BLaER1 treated with 17β-estradiol and CSF1 and Interleukin-3, amounts not matched to agents 10 nM and 100 nM (cell line): ENCODE measurements at regions not wholly inside any gene's neighbourhood (a gene's known extent, or its start where the extent isn't known, plus 50 kb on each side); places are given as distances from the start of the nearest gene placed in this dataset.
"Not testable (repeated sequence)": the region's sequence is repeated elsewhere in the genome, so short reads cannot be mapped to it uniquely, and the experiment has no call there.

ENCODE experiments used
- H3K27ac ChIP-seq, 11 experiments: shearing (Covaris generic); formaldehyde crosslinking; 2 replicates each; pipeline ENCODE4 v1.8.1; 2022
- H3K27me3 ChIP-seq, 11 experiments: shearing (Covaris generic); formaldehyde crosslinking; 2 replicates each; pipeline ENCODE4 v1.8.1; 2022
- H3K36me3 ChIP-seq, 11 experiments: shearing (Covaris generic); formaldehyde crosslinking; 2 replicates each; pipeline ENCODE4 v1.8.1; 2022
- H3K4me1 ChIP-seq, 10 experiments: shearing (Covaris generic); formaldehyde crosslinking; 2 replicates each; pipeline ENCODE4 v1.8.1; 2022
- H3K4me2 ChIP-seq, 11 experiments: shearing (Covaris generic); formaldehyde crosslinking; 2 replicates each; pipeline ENCODE4 v1.8.1; 2022
- H3K4me3 ChIP-seq, 10 experiments: shearing (Covaris generic); formaldehyde crosslinking; 2 replicates each; pipeline ENCODE4 v1.8.1; 2022
- H3K9ac ChIP-seq, 11 experiments: shearing (Covaris generic); formaldehyde crosslinking; 2 replicates each; pipeline ENCODE4 v1.8.1; 2022
- H3K9me3 ChIP-seq, 11 experiments: shearing (Covaris generic); formaldehyde crosslinking; replicated peaks in 1 of 11; 2 replicates each; pipeline ENCODE4 v1.8.1; 2022
- H4K20me1 ChIP-seq, 11 experiments: shearing (Covaris generic); formaldehyde crosslinking; 2 replicates each; pipeline ENCODE4 v1.8.1; 2022
- Cebpa-rat ChIP-seq, 11 experiments: shearing (Covaris generic); IDR thresholded peaks; 2 replicates each; pipeline ENCODE4 v1.8.1; 2022

DNA sequence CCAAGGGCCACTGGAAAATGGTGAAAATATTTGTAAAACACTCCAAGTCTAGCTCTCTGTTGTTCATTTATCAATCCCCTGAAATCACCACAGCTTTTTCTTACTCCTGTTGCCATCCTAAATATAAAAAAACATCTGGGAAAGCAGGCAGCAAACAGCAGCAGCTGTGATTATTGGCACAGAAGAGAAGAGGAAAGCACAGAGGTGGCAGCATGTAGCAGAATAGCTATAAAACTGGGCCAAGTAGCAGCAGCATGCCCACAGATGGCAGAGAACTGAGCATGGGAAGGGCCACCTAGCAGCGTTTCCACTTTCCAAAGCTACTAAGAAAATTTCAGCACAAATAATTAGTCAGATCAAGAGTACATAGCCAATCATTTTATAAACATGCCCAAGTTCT lies 307.2 kb downstream of the SLC7A11 start:
- no peak overlapping the region for H3K9ac ChIP-seq
- peaks cover 1 to 4% (median 2%) of the 10 kb centered on the region in 11 experiments; a peak in 15 of 22 replicates for H3K9me3 ChIP-seq
- no peaks in the 10 kb centered on the region; a peak in 1 of 22 replicates for H4K20me1 ChIP-seq
- no peaks in the 10 kb centered on the region for H3K4me1 ChIP-seq
- no peak overlapping the region for H3K27ac ChIP-seq
- no peaks in the 10 kb centered on the region for H3K36me3 ChIP-seq
- TF ChIP-seq Cebpa-rat (IDR thresholded peaks at IDR 0.05): no peak
- no peak overlapping the region for H3K4me2 ChIP-seq
- H3K27me3 ChIP-seq: no peaks in the 10 kb centered on the region
- no peak overlapping the region for H3K4me3 ChIP-seq

DNA sequence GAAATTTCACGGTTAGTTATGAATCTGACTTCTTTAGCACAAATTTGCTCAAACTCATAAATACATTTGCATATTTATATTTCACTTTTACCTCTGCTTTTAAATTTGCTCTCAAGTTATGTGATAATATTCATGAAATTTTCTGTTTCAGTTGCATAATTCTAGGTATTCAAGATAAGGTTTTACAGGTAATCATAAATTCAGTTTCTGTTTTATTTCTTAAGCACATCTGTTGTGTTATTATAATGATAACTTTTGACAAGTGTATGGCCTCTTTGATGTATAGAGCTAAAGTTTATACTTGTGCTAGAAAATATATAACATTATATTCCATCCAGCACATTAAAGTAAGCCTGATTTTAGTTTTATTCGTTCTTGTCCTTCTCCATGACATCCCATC lies 308.1 kb downstream of the SLC7A11 start:
- Histone ChIP-seq H3K36me3 (no peaks in the 10 kb centered on the region), H3K27ac (no peak overlapping the region), H4K20me1 (no peaks in the 10 kb centered on the region; a peak in 1 of 22 replicates), H3K4me3 (no peak overlapping the region), H3K9me3 (no peaks in the 10 kb centered on the region), H3K4me1 (no peaks in the 10 kb centered on the region), H3K9ac (no peak overlapping the region), H3K27me3 (no peaks in the 10 kb centered on the region), H3K4me2 (no peak overlapping the region)
- no peak for TF ChIP-seq Cebpa-rat (IDR thresholded peaks at IDR 0.05)

DNA sequence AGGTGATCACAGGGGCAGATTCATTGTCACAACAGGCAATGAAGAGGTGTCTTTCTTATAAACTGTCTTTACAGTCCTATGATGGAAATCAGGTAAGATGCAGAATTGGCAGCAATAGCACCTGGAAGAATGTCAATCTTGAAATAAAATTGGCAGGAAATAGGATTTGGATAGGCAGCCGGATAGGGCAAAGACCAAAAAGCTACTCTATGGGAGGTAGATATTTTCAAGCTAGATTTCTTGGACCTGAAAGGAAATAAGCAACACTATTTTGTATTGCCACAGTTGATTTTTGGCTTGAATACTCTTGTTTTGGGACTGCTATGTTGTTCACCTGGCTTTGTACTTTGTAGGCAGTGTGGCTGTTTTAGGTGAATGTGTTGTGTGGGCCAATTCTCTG lies 314.2 kb downstream of the SLC7A11 start:
- no peak overlapping the region for H3K9ac ChIP-seq
- H3K4me2 ChIP-seq: no peak overlapping the region
- peaks cover 0 to 7% (median 0%) of the 10 kb centered on the region in 11 experiments; a peak in 2 of 22 replicates for H3K9me3 ChIP-seq
- TF ChIP-seq Cebpa-rat (IDR thresholded peaks at IDR 0.05): no peak
- no peaks in the 10 kb centered on the region for H3K27me3 ChIP-seq
- H3K36me3 ChIP-seq: no peaks in the 10 kb centered on the region
- no peak overlapping the region for H3K4me3 ChIP-seq
- H4K20me1 ChIP-seq: no peaks in the 10 kb centered on the region
- H3K4me1 ChIP-seq: no peaks in the 10 kb centered on the region
- H3K27ac ChIP-seq: no peak overlapping the region

DNA sequence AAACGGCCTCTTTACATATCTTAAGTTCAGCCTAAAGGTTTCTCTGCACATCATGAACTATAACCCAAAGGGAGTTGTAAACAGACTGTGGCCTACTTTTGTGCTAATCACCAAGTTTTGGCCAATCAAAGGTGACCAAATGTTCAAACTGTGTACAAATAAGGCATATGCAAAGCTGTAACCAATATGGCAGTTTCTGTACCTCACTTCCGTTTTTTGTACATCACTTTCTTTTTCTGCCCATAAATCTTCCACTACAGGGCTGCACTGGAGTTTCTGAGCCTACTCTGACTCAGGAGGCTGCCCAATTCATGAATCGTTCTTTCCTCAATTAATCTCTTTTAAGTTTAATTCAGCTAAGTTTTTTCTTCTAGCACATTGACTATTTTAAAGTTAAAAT lies 318.7 kb downstream of the SLC7A11 start:
- Histone ChIP-seq H3K4me3 (no peak overlapping the region), H3K27me3 (no peaks in the 10 kb centered on the region), H3K36me3 (no peaks in the 10 kb centered on the region), H3K9ac (no peak overlapping the region), H3K27ac (no peak overlapping the region), H3K4me2 (no peak overlapping the region), H3K9me3 (peaks cover 0 to 9% (median 0%) of the 10 kb centered on the region in 11 experiments; a peak in 4 of 22 replicates), H4K20me1 (no peaks in the 10 kb centered on the region), H3K4me1 (no peaks in the 10 kb centered on the region)
- TF ChIP-seq Cebpa-rat (IDR thresholded peaks at IDR 0.05): no peak

DNA sequence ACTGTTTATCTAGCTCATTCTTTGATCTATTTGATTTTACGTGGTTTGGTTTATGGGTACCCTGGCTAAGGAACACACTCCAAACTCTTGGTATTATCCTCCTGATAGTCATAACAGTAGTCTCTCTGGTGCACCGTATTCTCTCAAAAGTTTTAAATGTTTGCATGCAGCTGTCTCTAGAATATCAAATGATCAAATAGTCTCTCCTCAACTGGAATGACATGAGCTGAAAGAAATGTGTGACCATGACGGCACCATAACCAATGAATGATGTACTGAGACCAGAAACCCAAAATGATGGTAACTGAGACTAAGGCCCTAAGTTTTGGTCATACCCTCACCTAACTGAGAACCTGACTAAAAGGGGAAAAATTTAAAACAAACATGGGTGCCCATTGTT lies 319.4 kb downstream of the SLC7A11 start:
- H3K9ac ChIP-seq: no peak overlapping the region
- no peaks in the 10 kb centered on the region for H3K36me3 ChIP-seq
- H3K27ac ChIP-seq: no peak overlapping the region
- no peak overlapping the region for H3K4me2 ChIP-seq
- no peaks in the 10 kb centered on the region for H3K4me1 ChIP-seq
- no peak for TF ChIP-seq Cebpa-rat (IDR thresholded peaks at IDR 0.05)
- no peaks in the 10 kb centered on the region for H4K20me1 ChIP-seq
- H3K9me3 ChIP-seq: peaks cover 0 to 9% (median 0%) of the 10 kb centered on the region in 11 experiments; a peak in 4 of 22 replicates
- no peaks in the 10 kb centered on the region for H3K27me3 ChIP-seq
- H3K4me3 ChIP-seq: no peak overlapping the region

DNA sequence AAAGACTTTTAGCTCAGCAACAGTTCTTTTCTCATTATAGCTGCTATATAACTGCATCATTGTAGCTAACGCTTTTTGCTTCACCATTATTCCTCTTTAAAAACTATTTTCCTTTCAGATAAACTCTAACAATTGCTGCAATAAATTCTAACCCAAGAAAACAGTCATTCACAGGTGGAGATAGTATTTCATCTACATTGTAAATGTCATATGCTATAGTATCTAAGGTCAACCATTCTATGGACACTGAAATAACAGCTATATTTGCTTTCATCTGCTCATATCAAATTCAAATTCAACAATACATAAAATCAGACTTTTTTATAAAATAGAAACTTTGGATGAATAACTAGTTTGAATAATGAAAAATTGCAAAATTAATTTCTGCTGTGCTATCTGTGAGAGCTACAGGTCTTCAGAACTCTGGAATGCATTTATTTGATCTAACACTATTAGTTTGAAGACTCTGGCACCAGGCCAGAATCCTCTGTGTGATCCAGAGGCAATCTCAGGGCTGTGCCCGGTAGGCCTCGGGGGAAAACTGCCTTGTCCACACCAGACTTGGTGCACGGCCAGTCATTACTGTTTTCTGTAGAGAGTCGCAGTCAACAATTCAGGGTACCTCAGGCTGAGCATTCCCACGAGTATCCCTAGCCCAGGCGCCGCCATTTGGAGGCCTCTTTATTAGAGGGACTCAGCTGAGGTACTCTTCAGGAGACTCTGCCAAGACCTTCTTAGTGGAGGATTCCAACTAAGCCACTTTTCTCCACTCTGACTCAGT lies 332.4 kb downstream of the SLC7A11 start:
- Histone ChIP-seq H3K4me1 (no peaks in the 10 kb centered on the region), H3K4me2 (no peak overlapping the region), H3K9me3 (peaks cover 0 to 6% (median 3%) of the 10 kb centered on the region in 11 experiments; a peak in 4 of 22 replicates), H3K36me3 (no peaks in the 10 kb centered on the region), H3K4me3 (no peak overlapping the region), H4K20me1 (no peaks in the 10 kb centered on the region), H3K27ac (no peak overlapping the region), H3K9ac (no peak overlapping the region), H3K27me3 (no peaks in the 10 kb centered on the region)
- TF ChIP-seq Cebpa-rat (IDR thresholded peaks at IDR 0.05): no peak

DNA sequence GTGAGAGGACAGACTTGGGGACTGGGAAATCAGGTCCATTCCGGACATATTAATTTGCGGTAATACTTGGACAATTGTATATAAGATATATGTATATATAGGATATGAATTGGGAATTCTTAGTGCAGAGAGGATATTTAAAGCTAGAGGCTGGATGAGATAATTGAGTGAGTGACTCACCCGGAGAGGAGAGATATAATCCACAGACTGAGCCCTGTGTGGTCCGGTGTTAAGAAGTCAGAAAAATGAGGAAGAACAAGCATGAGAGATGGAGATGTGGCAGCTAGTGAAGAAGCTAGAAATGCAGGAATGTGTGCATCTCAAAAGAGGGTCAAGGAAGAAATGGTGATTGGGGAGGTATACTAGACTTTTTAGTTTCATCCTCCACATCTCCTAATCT lies 336.2 kb downstream of the SLC7A11 start:
- no peaks in the 10 kb centered on the region for H3K4me1 ChIP-seq
- H3K9me3 ChIP-seq: no peaks in the 10 kb centered on the region
- no peak overlapping the region for H3K4me2 ChIP-seq
- no peak overlapping the region for H3K4me3 ChIP-seq
- no peaks in the 10 kb centered on the region for H3K36me3 ChIP-seq
- no peaks in the 10 kb centered on the region for H3K27me3 ChIP-seq
- H3K27ac ChIP-seq: no peak overlapping the region
- H4K20me1 ChIP-seq: no peaks in the 10 kb centered on the region
- no peak for TF ChIP-seq Cebpa-rat (IDR thresholded peaks at IDR 0.05)
- no peak overlapping the region for H3K9ac ChIP-seq

DNA sequence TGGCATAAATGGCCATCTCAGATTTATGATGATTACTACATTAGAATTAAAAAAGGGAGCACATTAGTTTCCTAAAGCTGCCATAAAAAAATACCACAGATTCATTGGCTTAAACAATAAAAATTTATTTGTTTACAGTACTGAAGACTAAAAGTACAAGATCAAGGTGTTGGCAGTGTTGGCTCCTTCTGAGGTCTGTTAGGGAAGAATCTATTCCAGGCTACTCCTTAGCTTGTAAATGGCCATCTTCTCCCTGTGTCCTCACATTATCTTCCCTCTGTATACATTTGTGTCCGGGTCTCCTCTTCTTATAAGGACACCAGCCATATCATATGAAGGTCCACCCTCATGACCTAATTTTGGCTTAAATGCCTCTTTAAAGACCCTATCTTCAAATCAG lies 341.0 kb downstream of the SLC7A11 start:
- Histone ChIP-seq H3K4me2 (no peak overlapping the region), H3K4me1 (no peaks in the 10 kb centered on the region)

DNA sequence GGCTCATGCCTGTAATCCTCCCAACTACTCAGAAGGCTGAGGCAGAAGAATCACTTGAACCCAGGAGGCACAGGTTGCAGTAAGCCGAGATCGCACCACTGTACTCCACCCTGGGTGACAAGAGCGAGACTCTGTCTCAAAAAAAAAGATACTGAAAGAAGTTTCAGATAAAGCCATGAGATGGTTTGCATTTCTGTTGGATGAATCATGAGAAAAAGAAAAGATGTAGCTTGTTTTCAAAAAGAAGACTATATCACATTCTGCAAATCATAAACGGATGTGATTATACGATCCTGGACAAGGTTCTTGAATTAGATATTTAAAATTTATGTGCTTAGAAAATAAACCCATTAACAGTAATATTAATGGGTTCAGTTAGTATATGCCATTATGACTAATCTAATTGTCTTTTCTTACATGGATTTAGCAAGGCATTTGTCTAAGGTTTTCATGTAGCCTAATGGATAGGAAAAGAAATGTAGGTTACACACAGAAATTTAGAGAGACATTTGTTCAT lies 345.9 kb downstream of the SLC7A11 start:
- H3K27me3 ChIP-seq: no peaks in the 10 kb centered on the region
- no peak overlapping the region for H3K4me3 ChIP-seq
- no peaks in the 10 kb centered on the region for H3K9me3 ChIP-seq
- no peaks in the 10 kb centered on the region for H3K4me1 ChIP-seq
- H3K9ac ChIP-seq: no peak overlapping the region
- H3K4me2 ChIP-seq: no peak overlapping the region
- no peak overlapping the region for H3K27ac ChIP-seq
- no peaks in the 10 kb centered on the region for H3K36me3 ChIP-seq
- TF ChIP-seq Cebpa-rat (IDR thresholded peaks at IDR 0.05): no peak
- no peaks in the 10 kb centered on the region for H4K20me1 ChIP-seq

More for the DNA sequence above, 341.0 kb downstream of the SLC7A11 start:
- H3K4me3 ChIP-seq: no peak overlapping the region
- TF ChIP-seq Cebpa-rat (IDR thresholded peaks at IDR 0.05): no peak
- no peaks in the 10 kb centered on the region for H3K9me3 ChIP-seq
- no peaks in the 10 kb centered on the region for H3K27me3 ChIP-seq
- H3K27ac ChIP-seq: no peak overlapping the region
- no peaks in the 10 kb centered on the region for H4K20me1 ChIP-seq
- no peak overlapping the region for H3K9ac ChIP-seq
- H3K36me3 ChIP-seq: no peaks in the 10 kb centered on the region

DNA sequence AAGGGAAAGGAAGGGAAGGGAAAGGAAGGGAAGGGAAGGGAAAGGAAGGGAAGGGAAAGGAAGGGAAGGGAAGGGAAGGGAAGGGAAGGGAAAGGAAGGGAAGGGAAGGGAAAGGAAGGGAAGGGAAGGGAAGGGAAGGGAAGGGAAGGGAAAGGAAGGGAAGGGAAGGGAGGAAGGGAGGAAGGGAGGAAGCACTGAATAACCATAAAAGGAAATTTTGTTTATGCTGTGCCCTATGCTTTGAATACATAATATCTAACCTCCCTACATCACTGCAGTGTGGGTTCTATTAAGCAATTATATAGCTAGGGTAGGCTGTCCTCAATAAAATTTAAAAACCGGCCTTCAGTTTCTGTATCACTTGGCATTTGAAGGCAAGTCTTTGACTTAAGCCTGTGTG lies 346.6 kb downstream of the SLC7A11 start:
- H3K9ac ChIP-seq, H3K27me3 ChIP-seq, H3K9me3 ChIP-seq, H3K36me3 ChIP-seq, H3K4me3 ChIP-seq, H4K20me1 ChIP-seq, H3K4me1 ChIP-seq, H3K4me2 ChIP-seq, H3K27ac ChIP-seq: not testable (repeated sequence)
